Muscle layer of colon (tissue), 2 donors: ENCODE measurements at regions not wholly inside any gene's neighbourhood (a gene's known extent, or its start where the extent isn't known, plus 50 kb on each side); places are given as distances from the start of the nearest gene placed in this dataset.

Experiments used
- H3K27ac ChIP-seq: one replicate; pipeline ENCODE4 v1.7.0; 2013; ENCODE audit warnings: low read depth, mild to moderate bottlenecking, low read length, moderate library complexity
- H3K27me3 ChIP-seq, 2 donors: one replicate each; pipeline ENCODE4 v1.7.0; 2013; ENCODE audit warnings: low read length in 2 of 2, mild to moderate bottlenecking in 2 of 2; ENCODE audit not compliant: insufficient read depth in 2 of 2, control insufficient read depth in 1 of 2
- H3K36me3 ChIP-seq: one replicate; pipeline ENCODE4 v1.7.0; 2013; ENCODE audit warnings: mild to moderate bottlenecking, low read length; ENCODE audit not compliant: insufficient read depth
- H3K4me1 ChIP-seq: one replicate; pipeline ENCODE4 v1.7.0; 2013; ENCODE audit warnings: mild to moderate bottlenecking, low read length; ENCODE audit not compliant: insufficient read depth
- H3K4me3 ChIP-seq, 2 donors: one replicate each; pipeline ENCODE4 v1.7.0; 2013; ENCODE audit warnings: low read length in 2 of 2, low read depth in 1 of 2, mild to moderate bottlenecking in 1 of 2, moderate library complexity in 1 of 2
- H3K9ac ChIP-seq: one replicate; pipeline ENCODE4 v1.7.0; 2013; ENCODE audit warnings: low read length
- H3K9me3 ChIP-seq: one replicate; pipeline ENCODE4 v1.7.0; 2013; ENCODE audit warnings: mild to moderate bottlenecking, low read length
- donor health status: abdominal sarcoma.
- donor health status: Adenocarcinoma of cecum.

DNA sequence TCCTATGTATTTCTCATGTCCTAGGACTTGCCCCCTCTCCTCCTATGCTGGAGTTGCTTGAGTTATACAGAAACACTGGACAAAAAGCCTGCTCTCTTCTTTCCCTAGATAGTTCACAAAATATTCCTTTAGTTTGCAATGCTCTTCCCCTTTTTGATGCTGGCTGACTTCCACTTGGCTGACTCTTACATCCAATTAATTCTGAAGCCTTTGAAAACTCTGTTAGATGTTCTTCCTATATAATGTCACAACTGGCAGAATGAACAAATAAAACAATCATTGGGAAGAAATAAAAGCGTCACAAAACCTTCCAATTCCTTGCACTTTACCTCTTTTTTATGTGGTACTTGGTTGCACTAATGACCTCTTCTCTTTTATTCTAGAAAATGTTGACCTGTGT, 253.8 kb upstream of the CITED2 start:
- Histone ChIP-seq H3K9ac (no peak overlapping the region), H3K4me3 (no peak overlapping the region), H3K9me3 (no peaks in the 10 kb centered on the region), H3K27ac (no peak overlapping the region), H3K4me1 (no peaks in the 10 kb centered on the region), H3K36me3 (no peaks in the 10 kb centered on the region), H3K27me3 (no peaks in the 10 kb centered on the region)

- H3K36me3 ChIP-seq = no peaks in the 10 kb centered on the region
- no peak overlapping the region for H3K4me3 ChIP-seq
- H3K27me3 ChIP-seq = no peaks in the 10 kb centered on the region
- no peaks in the 10 kb centered on the region for H3K9me3 ChIP-seq
- no peak overlapping the region for H3K9ac ChIP-seq
- H3K27ac ChIP-seq = no peak overlapping the region
- H3K4me1 ChIP-seq = no peaks in the 10 kb centered on the region
Observed at GRCh38 chr6:139627091-139627490, 252.6 kb upstream of the CITED2 start.

DNA sequence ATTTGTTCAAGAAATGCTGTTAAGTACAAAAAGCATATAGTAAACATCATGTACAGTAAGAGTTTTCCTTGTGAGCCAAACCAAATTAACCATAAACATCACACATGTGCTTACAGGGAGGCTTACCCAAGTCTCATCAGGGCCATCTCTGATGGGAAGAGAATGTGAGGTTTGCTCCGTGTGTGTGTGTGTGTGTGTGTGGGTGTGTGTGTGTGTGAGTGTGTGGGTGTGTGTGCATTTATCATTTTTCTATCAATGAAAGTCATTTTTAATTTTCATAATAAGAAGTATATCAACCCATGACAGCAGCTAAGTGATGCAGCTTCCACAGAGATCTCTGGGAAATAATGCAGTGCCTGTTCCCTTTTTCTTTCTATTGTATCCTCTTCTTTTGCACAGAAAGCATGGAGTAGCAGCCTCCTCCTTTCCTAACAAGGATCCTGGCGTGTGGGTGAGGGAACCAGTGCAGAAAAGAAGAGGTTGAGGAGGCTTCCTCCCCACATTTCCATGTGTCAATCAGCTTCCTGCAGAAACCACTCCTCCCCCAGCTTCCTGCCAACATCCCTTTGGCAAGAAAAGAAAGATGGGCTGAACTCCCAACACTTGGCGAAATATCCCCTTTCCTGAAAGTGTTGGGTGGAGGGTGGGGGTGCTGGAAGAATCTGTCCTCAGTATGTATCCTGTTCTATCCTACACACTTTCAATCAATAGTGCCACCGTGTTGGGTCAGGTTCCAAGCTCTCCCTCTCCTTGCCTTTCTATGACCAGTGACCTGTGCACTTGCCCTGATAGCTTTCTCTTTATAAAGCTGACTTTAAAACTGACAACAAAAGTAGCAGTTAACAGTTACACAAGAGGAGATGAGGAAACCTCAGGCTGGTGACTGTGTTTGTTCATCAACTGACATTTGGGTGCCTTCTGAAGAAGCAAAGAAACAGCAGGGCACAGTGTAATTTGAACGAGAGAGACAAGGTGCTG, 251.8 kb upstream of the CITED2 start:
- Histone ChIP-seq H3K9me3 (no peaks in the 10 kb centered on the region), H3K27me3 (no peaks in the 10 kb centered on the region), H3K4me1 (no peaks in the 10 kb centered on the region), H3K36me3 (no peaks in the 10 kb centered on the region), H3K27ac (no peak overlapping the region), H3K4me3 (no peak overlapping the region), H3K9ac (no peak overlapping the region)

GRCh38 chr6:139625081-139625939, 250.9 kb upstream of the CITED2 start:
- no peaks in the 10 kb centered on the region for H3K36me3 ChIP-seq
- no peak overlapping the region for H3K9ac ChIP-seq
- H3K4me3 ChIP-seq = no peak overlapping the region
- no peaks in the 10 kb centered on the region for H3K9me3 ChIP-seq
- H3K27me3 ChIP-seq = no peaks in the 10 kb centered on the region
- no peaks in the 10 kb centered on the region for H3K4me1 ChIP-seq
- H3K27ac ChIP-seq = no peak overlapping the region

- no peak overlapping the region for H3K4me3 ChIP-seq
- H3K4me1 ChIP-seq = no peaks in the 10 kb centered on the region
- no peak overlapping the region for H3K27ac ChIP-seq
- no peaks in the 10 kb centered on the region for H3K36me3 ChIP-seq
- H3K9me3 ChIP-seq = no peaks in the 10 kb centered on the region
- no peaks in the 10 kb centered on the region for H3K27me3 ChIP-seq
- H3K9ac ChIP-seq = no peak overlapping the region
Observed at GRCh38 chr6:139623372-139623771, 248.9 kb upstream of the CITED2 start.

- Histone ChIP-seq H3K27ac (no peak overlapping the region), H3K36me3 (no peaks in the 10 kb centered on the region), H3K4me1 (no peaks in the 10 kb centered on the region), H3K9ac (no peak overlapping the region), H3K4me3 (no peak overlapping the region), H3K9me3 (no peaks in the 10 kb centered on the region), H3K27me3 (no peaks in the 10 kb centered on the region)
Observed at GRCh38 chr6:139613496-139613895, 239.0 kb upstream of the CITED2 start.

DNA sequence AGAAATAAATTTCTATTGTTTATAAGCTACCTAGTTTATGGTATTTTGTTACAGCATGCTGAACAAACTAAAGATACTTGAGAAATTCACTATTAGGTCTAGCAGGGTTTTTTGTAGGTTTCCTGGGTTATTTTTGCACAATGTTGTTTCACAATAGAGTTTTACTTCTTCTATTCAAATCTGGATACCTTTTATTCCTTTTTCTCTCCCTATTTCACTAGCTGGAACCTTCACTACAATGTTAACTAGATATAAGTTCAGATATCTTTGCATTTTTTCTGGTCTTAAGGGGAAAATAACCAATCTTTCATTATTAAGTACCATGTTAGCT, 237.7 kb upstream of the CITED2 start:
- Histone ChIP-seq H3K9me3 (no peaks in the 10 kb centered on the region), H3K27ac (no peak overlapping the region), H3K27me3 (no peaks in the 10 kb centered on the region), H3K4me1 (no peaks in the 10 kb centered on the region), H3K36me3 (no peaks in the 10 kb centered on the region), H3K4me3 (no peak overlapping the region), H3K9ac (no peak overlapping the region)

DNA sequence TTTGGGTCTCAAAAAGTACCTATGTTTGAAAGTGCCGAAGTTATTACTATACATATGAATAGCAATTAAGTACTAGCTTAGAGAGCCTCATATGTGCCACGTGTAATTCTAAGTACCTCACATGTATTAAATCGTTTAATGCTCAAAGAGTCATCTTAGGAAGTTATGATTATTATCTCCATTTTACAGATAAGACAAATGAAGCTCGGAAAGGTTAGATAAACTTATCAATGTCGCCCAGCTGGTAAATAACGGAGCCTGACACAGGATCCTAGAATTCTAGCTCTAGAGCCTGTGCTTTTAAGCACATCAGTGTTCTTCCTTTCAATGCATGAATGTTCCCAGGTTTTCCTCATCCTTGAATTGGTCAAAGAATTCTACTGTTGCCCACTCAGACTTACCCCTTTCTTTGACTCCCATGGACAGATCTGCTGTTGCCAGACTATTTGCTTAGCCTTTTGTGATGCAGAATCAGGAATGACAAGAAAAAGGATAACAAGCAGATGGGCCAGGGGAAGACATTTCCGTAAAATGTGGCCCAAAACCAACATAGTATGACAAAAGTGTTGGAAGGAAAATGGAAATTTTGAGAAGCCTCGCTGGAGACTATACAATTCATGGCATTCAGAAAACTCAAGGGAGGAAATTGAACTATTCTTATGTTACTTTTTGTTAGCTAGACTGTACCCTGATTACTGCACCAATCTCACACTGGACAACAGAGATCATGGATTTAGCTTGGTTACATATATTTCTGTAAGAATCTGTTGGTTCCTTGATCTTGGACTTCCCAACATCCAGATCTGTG, 237.1 kb upstream of the CITED2 start:
- no peak overlapping the region for H3K9ac ChIP-seq
- no peaks in the 10 kb centered on the region for H3K9me3 ChIP-seq
- no peaks in the 10 kb centered on the region for H3K4me1 ChIP-seq
- H3K27me3 ChIP-seq = no peaks in the 10 kb centered on the region
- H3K27ac ChIP-seq = no peak overlapping the region
- no peaks in the 10 kb centered on the region for H3K36me3 ChIP-seq
- H3K4me3 ChIP-seq = no peak overlapping the region

GRCh38 chr6:139608466-139609261, 234.2 kb upstream of the CITED2 start:
- no peaks in the 10 kb centered on the region for H3K9me3 ChIP-seq
- no peaks in the 10 kb centered on the region for H3K4me1 ChIP-seq
- H3K4me3 ChIP-seq = no peak overlapping the region
- H3K27ac ChIP-seq = no peak overlapping the region
- no peaks in the 10 kb centered on the region for H3K27me3 ChIP-seq
- H3K9ac ChIP-seq = no peak overlapping the region
- no peaks in the 10 kb centered on the region for H3K36me3 ChIP-seq

- Histone ChIP-seq H3K27me3 (no peaks in the 10 kb centered on the region), H3K36me3 (no peaks in the 10 kb centered on the region), H3K27ac (no peak overlapping the region), H3K9me3 (no peaks in the 10 kb centered on the region), H3K4me3 (no peak overlapping the region), H3K4me1 (no peaks in the 10 kb centered on the region), H3K9ac (no peak overlapping the region)
Observed at GRCh38 chr6:139605350-139605749, 230.9 kb upstream of the CITED2 start.
